ENCODE measurements at regions not wholly inside any gene's neighbourhood (a gene's known extent, or its start where the extent isn't known, plus 50 kb on each side); places are given as distances from the start of the nearest gene placed in this dataset.
"Not testable (repeated sequence)": the region's sequence is repeated elsewhere in the genome, so short reads cannot be mapped to it uniquely, and the experiment has no call there.

DNA sequence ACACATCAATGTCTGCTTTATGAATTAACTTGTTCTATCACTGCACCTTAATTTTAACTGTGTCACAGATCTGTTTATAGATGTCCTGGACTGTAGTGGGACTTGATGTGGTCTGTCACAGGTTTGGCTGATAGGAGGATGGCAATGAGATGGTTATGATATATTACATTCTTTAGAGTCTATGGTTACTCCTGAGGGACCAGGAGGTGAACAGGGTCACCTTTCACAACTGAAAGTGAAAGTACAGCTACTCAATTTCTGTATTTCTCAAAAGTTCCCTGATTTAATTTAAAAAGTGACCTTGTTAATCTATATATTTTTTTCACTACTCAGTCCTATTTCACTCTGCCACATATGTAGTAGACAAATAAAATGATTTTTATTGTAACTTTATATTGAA lies 1284.1 kb upstream of the GYPC start:
- no peak for DNase-seq

DNA sequence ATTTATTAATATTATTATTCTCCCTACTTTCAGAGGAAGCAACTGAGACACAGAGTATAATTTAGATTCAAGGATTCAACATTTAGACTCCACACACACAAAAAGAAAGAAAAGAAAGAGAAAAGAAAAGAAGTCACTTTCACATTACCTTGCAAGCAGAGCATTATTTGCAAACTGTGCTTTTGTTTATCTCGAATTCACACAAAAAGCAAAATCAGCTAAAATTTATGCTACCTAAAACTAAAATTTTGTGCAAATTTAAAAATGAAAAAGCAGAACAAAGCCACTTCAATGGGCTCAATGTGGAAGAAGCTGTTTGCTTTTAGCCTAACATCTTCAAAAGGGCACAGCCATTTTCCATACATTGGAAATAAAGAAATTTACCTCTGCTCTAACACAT lies 1282.7 kb upstream of the GYPC start:
- no peak for DNase-seq

DNA sequence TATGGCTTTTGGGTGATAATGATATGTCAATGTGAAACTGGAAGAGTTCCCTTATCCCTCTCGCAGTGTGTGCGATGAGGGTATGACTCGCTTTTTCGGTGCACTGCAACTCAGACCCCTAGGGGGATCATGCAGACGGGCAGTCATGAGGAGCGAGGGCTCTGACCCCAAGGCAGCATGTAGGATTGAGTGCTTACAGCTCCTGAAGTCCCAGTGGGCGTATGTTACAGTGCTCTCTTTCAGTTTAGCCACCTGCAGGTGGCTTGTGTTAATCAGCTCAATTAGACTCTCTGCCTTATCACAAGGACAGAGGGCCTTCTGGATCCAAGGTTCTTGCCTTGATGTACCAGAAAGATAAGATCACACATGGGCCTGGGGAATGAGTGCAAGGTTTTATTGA lies 1269.9 kb upstream of the GYPC start:
- no peak for DNase-seq

DNA sequence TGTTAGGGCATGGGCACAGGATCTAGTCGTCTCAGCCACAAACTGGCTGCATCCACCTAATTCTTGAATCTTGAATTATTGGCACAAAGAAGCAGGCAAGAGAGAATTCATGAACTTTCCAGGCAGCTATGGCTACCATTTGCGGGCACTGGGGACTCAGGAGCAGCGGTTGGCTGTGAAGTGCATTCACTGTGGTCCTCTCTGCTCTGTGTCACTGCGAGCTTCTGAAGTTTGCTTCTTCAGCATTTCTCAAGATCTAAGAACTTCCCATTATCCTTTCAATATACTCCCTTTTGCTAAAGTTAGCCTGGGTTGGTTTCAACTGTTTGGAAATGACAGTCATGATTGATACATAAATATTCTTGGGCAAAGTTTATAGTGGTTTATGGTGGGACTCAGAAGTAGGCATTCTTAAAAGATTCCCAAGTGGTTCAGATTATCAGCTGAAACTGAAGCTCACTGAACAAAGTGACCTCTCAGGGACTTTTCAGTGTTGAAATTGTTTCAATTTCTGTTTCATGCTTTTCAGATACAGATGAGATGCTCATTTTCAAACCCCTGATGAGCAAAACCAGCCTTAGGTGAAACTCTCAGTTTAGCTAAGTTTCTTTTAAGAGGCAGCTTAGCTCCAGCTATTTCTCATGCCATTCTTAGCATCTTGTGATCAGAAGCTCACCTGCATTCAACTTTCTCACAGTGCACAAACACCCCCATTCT lies 1258.3 kb upstream of the GYPC start:
- no peak for DNase-seq

DNA sequence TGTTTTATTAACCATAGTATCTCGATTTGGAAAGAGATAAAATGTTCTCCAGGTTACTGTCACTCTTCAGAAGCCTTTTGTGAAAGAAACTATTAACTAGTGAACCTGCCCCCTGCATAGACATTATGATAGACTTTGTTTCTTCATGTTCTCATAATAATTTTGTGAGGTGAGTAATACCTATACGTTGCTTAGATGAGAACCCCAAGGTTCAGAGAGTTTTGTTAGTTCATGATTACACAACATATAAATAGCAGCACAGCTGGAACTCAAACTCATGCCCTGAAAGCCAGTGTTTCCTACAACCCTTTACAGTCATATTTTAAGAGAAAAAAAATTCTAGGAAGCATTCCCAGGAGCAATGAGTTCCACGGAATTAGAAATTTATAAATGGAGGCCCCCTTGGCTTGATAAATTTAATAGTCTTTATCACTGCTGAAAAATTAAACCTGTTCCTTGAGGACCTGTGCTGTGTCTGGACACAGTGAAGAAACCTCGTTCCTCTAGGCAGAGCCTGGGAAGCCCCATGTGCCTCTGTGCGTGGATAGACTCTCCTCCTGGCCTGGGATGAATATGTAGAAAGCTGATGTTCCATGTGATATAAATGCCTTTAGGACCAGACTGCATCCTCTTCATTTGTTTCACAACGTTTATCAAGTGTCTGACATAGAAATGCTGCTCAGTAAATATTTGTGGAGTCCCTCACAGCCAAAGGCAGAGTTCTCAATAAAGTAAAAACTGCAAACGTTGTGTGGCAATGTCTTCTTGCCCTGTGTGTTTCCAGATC lies 1257.0 kb upstream of the GYPC start:
- no peak for DNase-seq

DNA sequence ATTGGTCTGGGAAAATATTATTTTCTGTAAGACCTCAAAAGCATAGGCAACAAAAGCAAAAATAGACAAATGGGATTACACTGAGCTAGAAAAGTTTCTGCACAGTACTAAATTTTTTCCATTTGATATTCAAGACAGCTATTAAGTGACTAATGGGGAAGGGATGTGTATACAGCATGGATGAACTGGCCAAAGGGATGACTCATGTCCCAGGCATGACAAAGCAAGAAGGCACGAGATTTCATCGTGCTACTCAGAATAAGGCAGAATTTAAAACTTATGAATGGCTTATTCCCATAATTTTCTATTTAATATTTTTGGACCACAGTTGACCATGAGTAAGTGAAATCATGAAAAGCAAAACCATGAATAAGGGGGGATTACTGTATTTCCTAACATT lies 1250.1 kb upstream of the GYPC start:
- no peak for DNase-seq

DNA sequence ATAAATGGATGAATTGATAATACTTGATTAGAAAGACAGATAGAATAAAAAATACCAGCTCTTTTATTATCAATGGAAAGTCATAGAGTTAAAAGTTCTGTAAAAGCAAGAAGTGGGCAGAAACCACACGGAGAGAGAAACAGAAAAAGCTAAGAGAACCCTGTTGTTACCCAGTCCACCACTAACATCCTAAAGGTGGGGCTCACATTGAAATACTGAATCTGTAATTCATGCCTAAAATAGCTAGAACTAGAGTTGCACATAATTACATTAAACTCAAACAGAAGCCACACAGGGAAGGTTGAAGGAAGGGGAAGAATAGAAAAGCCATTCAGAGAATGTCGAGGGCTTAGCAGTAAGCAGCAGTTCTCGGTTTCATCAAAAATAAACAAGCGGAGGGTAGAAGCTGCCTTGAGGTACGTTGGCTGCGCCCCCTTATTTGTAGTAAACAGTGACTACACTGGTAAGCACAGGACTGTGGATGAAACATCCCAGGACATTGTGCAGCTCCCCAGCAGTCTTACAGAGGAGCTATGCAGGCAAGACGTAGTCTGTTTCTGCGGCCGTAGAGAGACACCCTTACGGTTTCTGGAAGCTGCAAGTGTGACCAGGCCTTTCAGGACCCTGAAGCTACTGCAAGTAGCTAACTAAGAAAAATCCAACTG lies 1247.0 kb upstream of the GYPC start:
- DNase-seq: no peak

DNA sequence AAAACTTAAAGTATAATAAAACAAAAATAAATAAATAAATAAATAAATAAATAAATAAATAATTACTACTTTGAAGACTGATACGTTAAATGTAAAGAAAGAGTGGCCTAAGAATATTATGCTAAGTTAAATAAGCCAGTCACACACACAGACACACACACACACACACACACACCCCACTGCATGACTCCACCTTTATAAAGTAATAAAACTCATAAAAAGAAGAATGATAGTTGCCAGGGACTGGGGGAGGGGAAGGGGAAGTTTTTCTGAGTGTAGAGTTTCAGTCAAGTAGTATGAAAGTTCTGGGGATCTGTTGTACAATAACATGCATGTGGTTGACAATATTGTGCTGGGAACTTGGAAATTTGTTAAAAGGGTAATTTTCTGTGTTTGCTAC lies 1237.5 kb upstream of the GYPC start:
- DNase-seq: no peak

DNA sequence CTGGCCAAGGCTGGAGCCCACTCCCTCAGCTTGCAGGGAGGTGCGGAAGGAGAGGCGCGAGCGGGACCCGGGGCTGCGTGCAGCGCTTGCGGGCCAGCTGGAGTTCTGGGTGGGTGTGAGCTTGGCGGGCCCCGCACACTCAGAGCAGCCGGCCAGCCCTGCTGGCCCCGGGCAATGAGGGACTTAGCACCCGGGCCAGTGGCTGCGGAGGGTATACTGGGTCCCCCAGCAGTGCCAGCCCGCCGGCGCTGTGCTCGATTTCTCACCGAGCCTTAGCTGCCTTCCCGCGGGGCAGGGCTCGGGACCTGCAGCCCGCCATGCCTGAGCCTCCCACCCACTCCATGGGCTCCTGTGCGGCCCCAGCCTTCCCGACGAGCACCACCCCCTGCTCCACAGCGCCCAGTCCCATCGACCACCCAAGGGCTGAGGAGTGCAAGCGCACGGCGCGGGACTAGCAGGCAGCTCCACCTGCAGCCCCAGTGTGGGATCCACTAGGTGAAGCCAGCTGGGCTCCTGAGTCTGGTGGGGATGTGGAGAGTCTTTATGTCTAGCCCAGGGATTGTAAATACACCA lies 1233.7 kb upstream of the GYPC start:
- not testable (repeated sequence) for DNase-seq

DNA sequence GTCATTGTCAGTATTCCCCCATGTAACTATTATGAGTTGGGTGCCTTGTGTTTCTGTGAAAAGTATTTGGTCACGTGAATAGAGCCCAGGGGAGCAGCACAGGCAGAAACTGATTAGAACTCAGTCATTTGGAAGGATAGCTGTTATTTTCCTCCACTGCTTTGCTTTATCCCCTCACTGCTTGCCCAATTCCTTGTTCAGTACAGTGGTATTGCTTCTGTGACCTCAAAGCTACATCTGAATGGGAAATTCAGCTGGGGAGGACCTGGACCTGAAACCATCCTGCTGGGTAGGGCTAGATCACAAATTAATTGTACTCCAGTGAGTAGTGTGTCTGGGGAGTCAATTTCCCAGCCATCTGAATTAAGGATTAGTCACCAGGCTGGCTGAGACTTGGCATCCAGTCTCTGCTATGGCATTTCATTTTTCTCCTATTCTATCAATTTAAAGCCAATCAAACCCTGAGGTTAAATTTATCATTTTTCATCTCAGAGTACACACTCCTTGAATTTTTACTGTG lies 1231.6 kb upstream of the GYPC start:
- no peak for DNase-seq

DNA sequence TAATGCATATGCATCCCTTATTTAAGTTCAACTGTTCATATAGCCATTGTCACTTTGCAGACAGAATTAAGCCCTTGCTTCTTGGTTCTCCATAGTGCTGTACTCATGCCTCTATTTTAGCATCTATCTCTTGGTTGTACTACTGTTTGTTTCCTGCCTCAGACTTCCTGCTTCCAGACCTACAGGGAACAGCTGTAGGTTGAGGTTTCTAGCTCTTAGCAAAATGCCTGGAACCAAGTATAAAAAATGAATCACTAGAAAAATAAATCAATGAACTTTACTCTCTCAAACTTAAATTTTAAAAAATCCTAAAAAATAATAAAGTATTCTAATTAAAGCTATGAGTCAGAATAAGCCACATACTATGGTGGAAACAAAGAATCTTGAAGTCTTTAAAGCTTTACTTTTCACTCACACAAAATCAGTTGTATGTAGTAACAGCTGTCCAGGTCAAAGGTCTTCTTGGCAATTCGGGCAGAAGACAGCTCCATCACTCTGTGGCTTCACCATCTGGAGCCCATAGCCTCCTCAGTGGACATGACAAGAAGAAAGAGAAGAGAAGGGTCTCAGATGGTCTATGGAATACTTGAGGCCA lies 1228.1 kb upstream of the GYPC start:
- no peak for DNase-seq

DNA sequence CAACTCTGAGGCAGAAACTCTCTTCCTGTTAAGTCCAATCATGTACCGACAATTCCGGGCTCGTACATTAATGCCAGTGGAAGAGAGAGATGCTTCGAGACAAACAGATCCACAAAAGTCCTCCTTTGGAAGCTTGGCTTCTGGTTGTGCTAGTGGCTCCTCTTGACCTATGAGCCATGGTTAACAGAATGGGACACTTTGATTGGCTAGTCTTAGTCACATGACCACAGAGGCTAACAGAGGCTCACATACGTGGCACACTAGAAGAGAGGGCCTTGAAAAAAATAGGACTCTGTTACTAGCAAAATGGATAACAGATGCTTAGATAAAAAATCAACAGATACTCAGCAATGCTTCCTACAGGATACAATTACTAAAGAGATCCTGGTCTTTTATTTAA lies 1211.9 kb upstream of the GYPC start:
- DNase-seq: no peak

DNA sequence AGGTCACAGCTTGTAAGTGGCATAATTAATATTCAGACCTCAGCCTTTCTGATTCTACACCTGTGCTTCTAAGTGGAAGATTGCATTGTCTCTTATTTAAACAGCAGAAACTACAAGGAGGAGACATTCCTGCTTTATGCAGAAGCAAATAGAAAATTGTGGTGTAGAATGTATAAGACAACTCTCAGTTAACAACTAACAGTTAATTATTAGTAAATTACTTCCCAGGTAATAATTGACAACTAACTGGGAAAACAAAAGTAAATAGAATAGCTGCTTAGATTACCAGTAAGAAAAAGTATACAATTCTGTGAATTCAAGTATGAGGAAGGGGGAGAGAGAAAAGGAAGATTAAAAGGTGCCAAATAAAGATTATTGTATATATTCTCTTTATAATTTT lies 1210.5 kb upstream of the GYPC start:
- DNase-seq: no peak

DNA sequence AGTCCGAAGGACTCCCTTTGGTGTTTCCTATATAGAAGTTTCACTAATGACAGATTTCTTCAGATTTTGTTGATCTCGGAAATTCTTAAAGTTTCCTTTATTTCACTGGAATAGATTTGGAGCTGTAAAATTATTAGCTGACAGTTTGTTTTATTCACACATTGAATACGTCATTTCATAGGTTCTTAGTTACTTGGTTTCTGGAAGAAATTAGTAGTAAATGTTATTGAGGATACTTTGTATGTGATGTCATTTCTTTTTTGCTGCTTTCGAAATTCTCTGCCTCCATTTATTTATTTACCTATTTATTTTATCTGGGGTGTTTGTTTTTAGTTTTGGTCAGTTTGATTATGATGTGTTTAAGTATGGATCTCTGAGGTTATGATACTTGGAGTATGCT lies 1205.9 kb upstream of the GYPC start:
- DNase-seq: no peak

DNA sequence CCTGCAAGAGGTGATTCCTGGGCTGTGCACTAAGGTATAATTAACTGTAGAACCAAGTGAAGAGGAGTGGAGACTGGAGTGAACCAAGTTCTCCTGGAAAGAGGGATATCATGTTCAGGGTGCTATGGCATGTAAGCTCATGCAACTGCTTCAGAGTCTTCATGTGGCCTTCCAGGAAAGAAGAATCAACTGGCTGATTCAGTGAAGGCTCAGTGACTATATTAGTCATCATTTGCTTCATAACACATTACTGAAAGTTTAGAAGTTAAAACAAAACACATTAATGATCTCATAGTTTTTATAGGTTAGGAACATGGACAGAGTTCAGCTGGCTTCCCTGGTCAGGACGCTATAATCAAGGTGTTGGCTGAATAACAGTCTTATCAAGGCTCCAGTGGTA lies 1200.8 kb upstream of the GYPC start:
- no peak for DNase-seq

DNA sequence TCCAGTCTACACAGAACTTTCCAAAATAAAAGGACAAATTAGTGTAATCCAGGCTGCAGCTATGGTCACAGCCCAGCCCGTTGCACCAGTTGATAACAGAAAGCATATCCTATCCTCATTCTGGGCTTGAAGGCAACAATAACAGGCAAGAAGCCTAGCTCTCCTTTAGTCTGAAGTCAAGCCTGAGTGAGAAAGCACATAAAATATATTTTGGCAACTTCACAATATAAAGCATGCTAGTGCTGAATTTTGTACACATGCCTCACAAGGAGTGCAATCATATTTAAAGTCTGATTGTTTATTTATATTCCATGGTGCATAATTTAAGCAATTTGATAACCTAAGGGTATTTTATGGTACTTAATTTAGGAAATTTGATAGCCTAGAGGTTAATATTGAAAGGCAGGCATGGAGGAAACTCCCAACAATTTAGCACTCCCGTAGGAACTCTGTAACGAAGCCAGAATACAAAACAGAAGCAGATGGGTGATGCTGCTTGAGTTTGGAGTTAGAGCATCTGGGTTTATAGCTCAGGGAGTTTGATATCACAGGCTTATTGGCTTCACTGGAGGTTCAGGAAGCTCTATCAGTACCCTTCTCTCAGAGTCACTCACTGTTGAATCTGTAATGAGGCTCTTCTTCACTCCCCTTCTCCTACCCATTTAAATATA lies 1199.1 kb upstream of the GYPC start:
- no peak for DNase-seq

DNA sequence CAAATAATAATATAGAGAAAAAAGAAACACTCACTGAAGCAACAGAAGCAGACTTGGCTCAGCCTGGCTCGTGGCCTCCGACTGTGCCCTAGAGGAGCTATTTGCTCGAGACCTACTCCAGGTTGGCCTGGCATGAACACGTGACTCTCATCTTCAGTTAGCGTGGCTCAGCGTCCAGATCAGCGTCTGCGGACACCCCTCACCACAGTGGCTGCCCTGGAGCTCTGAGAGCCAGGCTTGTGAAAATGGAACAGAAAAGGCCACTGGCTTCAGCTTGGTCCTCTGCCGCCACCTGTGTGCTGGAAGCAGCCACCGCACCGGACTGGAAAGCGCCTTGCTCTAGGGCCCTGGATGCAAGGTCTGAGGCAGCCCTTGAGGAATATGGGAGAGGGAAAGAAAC lies 1184.0 kb upstream of the GYPC start:
- no peak for DNase-seq

DNA sequence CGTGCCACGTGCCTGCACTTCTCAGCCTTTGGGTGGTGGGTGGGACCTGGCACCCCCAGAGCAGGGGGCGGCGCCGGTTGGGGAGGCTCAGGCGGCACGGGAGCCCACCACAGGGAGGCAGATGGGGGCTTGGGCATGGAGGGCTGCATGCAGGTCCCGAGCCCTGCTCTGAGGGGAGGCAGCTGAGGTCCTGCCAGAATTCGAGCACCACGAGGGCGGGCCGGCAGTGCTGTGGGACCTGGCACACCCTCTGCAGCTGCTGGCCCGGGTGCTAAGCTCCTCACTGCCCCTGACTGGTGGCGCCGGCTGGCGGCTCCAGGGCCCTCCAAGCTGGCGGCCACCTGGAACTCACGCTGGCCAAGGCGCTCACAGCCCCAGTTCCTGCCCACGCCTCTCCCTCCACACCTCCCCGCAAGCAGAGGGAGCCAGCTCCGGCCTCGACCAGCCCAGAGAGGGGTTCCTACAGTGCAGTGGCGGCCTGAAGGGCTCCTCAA lies 1176.8 kb upstream of the GYPC start:
- no peak for DNase-seq

DNA sequence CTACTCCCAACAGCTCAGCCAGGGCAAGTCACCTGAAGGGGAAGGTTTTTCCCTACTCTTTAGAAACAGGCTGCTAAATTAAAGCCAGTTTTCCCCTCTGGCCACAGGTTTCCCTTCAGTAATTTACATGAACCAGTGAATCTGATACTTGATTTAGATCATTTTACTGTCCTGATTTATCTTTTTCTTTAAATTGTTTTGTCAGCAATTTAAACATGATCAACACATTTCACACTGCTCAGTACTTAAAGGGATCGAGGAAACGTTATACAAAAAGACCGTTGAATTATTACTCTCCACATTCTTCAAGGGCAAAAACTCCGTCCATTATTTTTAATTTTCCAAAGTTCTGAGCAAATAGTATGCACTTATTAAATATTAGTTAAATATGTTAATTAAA lies 1165.7 kb upstream of the GYPC start:
- no peak for DNase-seq

DNA sequence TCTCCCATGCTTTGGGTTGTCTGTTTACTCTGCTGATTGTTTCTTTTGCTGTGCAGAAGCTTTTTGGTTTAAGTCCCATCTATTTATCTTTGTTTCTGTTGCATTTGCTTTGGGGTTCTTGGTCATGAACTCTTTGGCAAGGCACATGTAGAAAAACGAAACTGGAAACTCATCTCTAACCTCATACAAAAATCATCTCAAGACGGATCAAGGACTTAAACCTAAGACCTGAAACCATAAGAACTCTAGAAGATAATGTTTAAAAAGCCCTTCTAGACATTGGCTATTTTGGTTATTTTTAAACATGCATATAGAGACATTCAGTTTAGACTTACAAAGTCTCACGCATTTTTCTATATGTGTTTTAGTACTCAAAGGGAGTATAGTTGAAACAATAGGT lies 1164.3 kb upstream of the GYPC start:
- no peak for DNase-seq

DNA sequence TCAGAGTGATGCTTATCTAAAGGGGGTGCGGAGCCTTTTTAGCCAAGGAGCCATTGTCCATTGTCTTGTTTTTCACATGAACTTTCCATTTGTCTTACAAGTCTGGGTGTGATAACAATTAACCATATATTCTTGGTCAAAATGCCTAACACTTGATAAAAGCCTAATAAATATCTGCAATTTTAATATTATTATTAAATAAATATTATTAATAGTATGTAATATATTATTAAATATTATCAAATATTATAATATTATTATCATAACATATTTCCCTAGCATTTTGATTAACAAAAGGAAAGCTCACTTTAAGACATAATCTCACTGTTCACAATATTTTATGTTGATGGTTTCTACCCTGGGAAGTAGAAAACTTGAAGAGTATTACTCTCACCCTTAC lies 1143.6 kb upstream of the GYPC start:
- DNase-seq: no peak

DNA sequence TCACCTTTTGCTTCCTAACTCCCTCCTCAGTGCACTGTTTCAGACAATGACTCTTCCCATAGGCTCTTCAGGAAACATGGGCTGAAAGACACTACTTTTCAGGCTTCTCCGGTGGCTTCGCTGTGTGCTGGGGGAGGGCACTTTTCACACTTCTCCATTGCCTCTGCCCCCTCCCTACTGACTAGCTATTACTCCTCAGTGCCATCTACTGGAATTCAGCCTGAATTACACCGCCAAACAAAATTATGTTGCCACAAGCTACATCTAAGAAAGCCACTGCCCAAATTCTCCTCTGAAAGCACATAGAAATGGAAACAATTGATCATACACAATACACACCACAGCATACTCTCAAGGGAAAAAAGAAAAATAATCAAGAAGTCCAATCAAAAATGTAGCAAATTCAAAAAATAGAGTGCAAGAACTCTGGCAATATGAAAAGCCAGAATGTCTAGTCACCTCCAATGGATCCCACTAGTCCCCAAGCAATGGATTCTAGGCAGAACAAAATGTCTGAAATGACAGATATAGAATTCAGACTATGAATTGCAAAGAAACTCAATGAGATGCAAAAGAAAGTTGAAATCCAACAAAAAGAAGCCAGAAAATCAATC lies 1139.4 kb upstream of the GYPC start:
- no peak for DNase-seq

Data from stimulated activated CD4-positive, alpha-beta T cell treated with anti-CD3 and anti-CD28 coated beads, Interleukin-2, amount 100 ng/mL, for 24 hours (primary cell).